PC-3 (cell line): ENCODE measurements at regions not wholly inside any gene's neighbourhood (a gene's known extent, or its start where the extent isn't known, plus 50 kb on each side); places are given as distances from the start of the nearest gene placed in this dataset.

Experiments
- ATAC-seq: fragments of 200-7000 bp; cut with Tn5 transposase; 2 replicates; pipeline ENCODE4 v1.9.1; 2020; ENCODE audit warnings: mild to moderate bottlenecking, moderate library complexity
- BruUV-seq: library from RNA; stranded (reverse); fragments of 400-500 nt; replicated peaks from 2 replicates; lab custom pipeline; 2021; lab: Mats Ljungman, UMichigan
- CTCF ChIA-PET: fragments of 300-600 bp; sonication (Branson Sonifier 250); formaldehyde crosslinking; loops from one replicate; lab custom pipeline; 2022; ENCODE audit warnings: antibody characterized with exemption; lab: Charles Lee
- POLR2A ChIA-PET: fragments of 300-600 bp; sonication (Branson Sonifier 250); formaldehyde crosslinking; loops from one replicate; lab custom pipeline; 2022; ENCODE audit warnings: antibody characterized with exemption; ENCODE audit not compliant: unreplicated experiment; lab: Charles Lee
- DNase-seq: peaks from one replicate; pipeline ENCODE4 v3.0.0-alpha.2; 2015
- H2AFZ ChIP-seq: fragments of 300-600 bp; sonication (generic); 2 replicates; pipeline ENCODE4 v1.6.0; 2016; ENCODE audit warnings: antibody characterized with exemption, low read length
- H3F3A ChIP-seq: fragments of 300-600 bp; sonication (generic); one replicate; pipeline ENCODE4 v1.6.0; 2017; ENCODE audit warnings: antibody characterized with exemption, low read length, control low read depth, mild to moderate bottlenecking; ENCODE audit not compliant: unreplicated experiment
- H3K27ac ChIP-seq: fragments of 300-600 bp; sonication (generic); 2 replicates; pipeline ENCODE4 v1.5.1; 2016; ENCODE audit warnings: mild to moderate bottlenecking, low read length
- H3K27me3 ChIP-seq: fragments of 300-600 bp; sonication (generic); 2 replicates; pipeline ENCODE4 v1.6.1; 2016; ENCODE audit warnings: low read length, mixed read lengths
- H3K36me3 ChIP-seq: fragments of 300-600 bp; sonication (generic); 2 replicates; pipeline ENCODE4 v1.6.1; 2016; ENCODE audit warnings: low read depth, mixed run types, low read length, mixed read lengths
- H3K4me1 ChIP-seq: fragments of 300-600 bp; sonication (generic); 2 replicates; pipeline ENCODE4 v1.5.1; 2016; ENCODE audit warnings: low read length; ENCODE audit not compliant: insufficient read depth
- H3K4me2 ChIP-seq: fragments of 300-600 bp; sonication (generic); 2 replicates; pipeline ENCODE4 v1.6.0; 2016; ENCODE audit warnings: low read length
- H3K4me3 ChIP-seq: fragments of 300-600 bp; sonication (generic); 2 replicates; pipeline ENCODE4 v1.5.1; 2016; ENCODE audit warnings: mild to moderate bottlenecking, low read length, mixed read lengths
- H3K79me2 ChIP-seq: fragments of 300-600 bp; sonication (generic); 2 replicates; pipeline ENCODE4 v1.6.1; 2017; ENCODE audit warnings: low read length, mixed read lengths
- H3K9ac ChIP-seq: fragments of 300-600 bp; sonication (generic); 2 replicates; pipeline ENCODE4 v1.6.0; 2016; ENCODE audit warnings: mild to moderate bottlenecking, low read length
- H3K9me2 ChIP-seq: fragments of 300-600 bp; sonication (generic); replicated peaks from 2 replicates; pipeline ENCODE4 v1.6.1; 2016; ENCODE audit warnings: mixed run types, low read length, mixed read lengths
- H3K9me3 ChIP-seq: fragments of 300-600 bp; sonication (generic); 2 replicates; pipeline ENCODE4 v1.6.1; 2016; ENCODE audit warnings: low read length, mixed read lengths
- H4K20me1 ChIP-seq: fragments of 300-600 bp; sonication (generic); 2 replicates; pipeline ENCODE4 v1.6.1; 2016; ENCODE audit warnings: low read length, mixed read lengths
- CTCF ChIP-seq: fragments of 300-600 bp; sonication (generic); conservative IDR thresholded peaks from 2 replicates; pipeline ENCODE4 v1.5.1; 2017; ENCODE audit warnings: antibody characterized with exemption, low read depth, mild to moderate bottlenecking, low read length
- EZH2 ChIP-seq: fragments of 300-600 bp; sonication (generic); IDR thresholded peaks from one replicate; pipeline ENCODE4 v1.6.1; 2017; ENCODE audit warnings: antibody characterized with exemption, mild to moderate bottlenecking, low read length; ENCODE audit not compliant: unreplicated experiment
- EZH2phosphoT487 ChIP-seq: fragments of 300-600 bp; sonication (generic); IDR thresholded peaks from 2 replicates; pipeline ENCODE4 v1.6.1; 2018; ENCODE audit warnings: mild to moderate bottlenecking, antibody characterized with exemption, low read length, borderline replicate concordance
- intact Hi-C: fragments of 100-400 bp; cut with micrococcal nuclease; formaldehyde crosslinking; loops from 2 replicates; pipeline ENCODE4 v1.9.0; 2023

GRCh38 chr10:120702032-120702431 lies 149.1 kb upstream of the WDR11 start:
- BruUV-seq = no TSS peak
- ChIA-PET CTCF (no interaction called here), POLR2A (interaction anchor here (0.6 kb wide), 1 partner anchor 286 kb away, joined by 6 read pairs; no protein-coding TSS in a partner anchor)
- peak; percentile 88 for DNase-seq
- TF ChIP-seq EZH2phosphoT487 (no peak), CTCF (no peak), EZH2 (no peak)
- Histone ChIP-seq H3K9me2 (no peaks in the 10 kb centered on the region), H4K20me1 (no peaks in the 10 kb centered on the region), H3K9me3 (peaks cover 4% of the 10 kb centered on the region; the same call in 1 of the 2 replicates), H2AFZ (no peak overlapping the region), H3K27ac (peak overlapping the region; percentile 66), H3K36me3 (0 out of 2 replicates have a peak, but pooled peaks cover 3% of the 10 kb centered on the region), H3K79me2 (no peaks in the 10 kb centered on the region), H3K4me3 (no peak overlapping the region), H3K27me3 (no peaks in the 10 kb centered on the region), H3F3A (no peaks in the 10 kb centered on the region), H3K9ac (no peak overlapping the region), H3K4me2 (0 out of 2 replicates have a peak overlapping the region, but pooled peaks have one; percentile 17), H3K4me1 (peaks cover 9% of the 10 kb centered on the region; the same call in 1 of the 2 replicates)
- intact Hi-C loops = no loop called here
- ATAC-seq = peak; percentile 58

GRCh38 chr10:120705309-120705708 lies 145.9 kb upstream of the WDR11 start:
- peaks cover 9% of the 10 kb centered on the region; the same call in 1 of the 2 replicates for H3K4me1 ChIP-seq
- no peak overlapping the region for H3K4me3 ChIP-seq
- 0 out of 2 replicates have a peak, but pooled peaks cover 3% of the 10 kb centered on the region for H3K36me3 ChIP-seq
- ATAC-seq (no peak), DNase-seq (no peak)
- ChIA-PET CTCF (no interaction called here), POLR2A (no interaction called here)
- no peak overlapping the region for H3K27ac ChIP-seq
- H3K9me3 ChIP-seq = peaks cover 4% of the 10 kb centered on the region; the same call in 1 of the 2 replicates
- H2AFZ ChIP-seq = no peak overlapping the region
- no peaks in the 10 kb centered on the region for H3F3A ChIP-seq
- no TSS peak for BruUV-seq
- no peaks in the 10 kb centered on the region for H3K27me3 ChIP-seq
- no peaks in the 10 kb centered on the region for H3K9me2 ChIP-seq
- H3K9ac ChIP-seq = no peak overlapping the region
- no peak overlapping the region for H3K4me2 ChIP-seq
- no peaks in the 10 kb centered on the region for H3K79me2 ChIP-seq
- intact Hi-C loops = no loop called here
- no peaks in the 10 kb centered on the region for H4K20me1 ChIP-seq
- TF ChIP-seq CTCF = no peak

GRCh38 chr10:120710076-120710475 lies 141.1 kb upstream of the WDR11 start:
- no TSS peak for BruUV-seq
- no peak for ATAC-seq
- intact Hi-C loops = no loop called here

More at GRCh38 chr10:120710076-120710475, 141.1 kb upstream of the WDR11 start:
- no peak overlapping the region for H2AFZ ChIP-seq
- no peaks in the 10 kb centered on the region for H3F3A ChIP-seq
- ChIA-PET CTCF (no interaction called here), POLR2A (no interaction called here)
- H3K9me2 ChIP-seq = no peaks in the 10 kb centered on the region
- H3K79me2 ChIP-seq = no peaks in the 10 kb centered on the region
- H3K9ac ChIP-seq = no peak overlapping the region
- TF ChIP-seq CTCF (no peak), EZH2 (no peak), EZH2phosphoT487 (no peak)
- H3K27me3 ChIP-seq = no peaks in the 10 kb centered on the region
- no peak for DNase-seq
- no peaks in the 10 kb centered on the region for H3K9me3 ChIP-seq
- no peaks in the 10 kb centered on the region for H3K36me3 ChIP-seq
- no peak overlapping the region for H3K4me2 ChIP-seq
- H3K4me1 ChIP-seq = no peaks in the 10 kb centered on the region
- no peak overlapping the region for H3K27ac ChIP-seq
- H3K4me3 ChIP-seq = no peak overlapping the region
- H4K20me1 ChIP-seq = no peaks in the 10 kb centered on the region
